GM10266 (cell line): ENCODE measurements at regions not wholly inside any gene's neighbourhood (a gene's known extent, or its start where the extent isn't known, plus 50 kb on each side); places are given as distances from the start of the nearest gene placed in this dataset.

Experiments
- DNase-seq: peaks from one replicate; pipeline ENCODE4 v3.0.0; 2012; ENCODE audit errors: extremely low spot score
- TF ChIP-seq, protein P1 (sequence below): IDR thresholded peaks from 2 replicates; pipeline ENCODE4 v1.5.1; 2012; ENCODE audit warnings: mild to moderate bottlenecking, low read depth; ENCODE audit not compliant: control insufficient read depth, insufficient read depth; ENCODE audit errors: missing control alignments

DNA sequence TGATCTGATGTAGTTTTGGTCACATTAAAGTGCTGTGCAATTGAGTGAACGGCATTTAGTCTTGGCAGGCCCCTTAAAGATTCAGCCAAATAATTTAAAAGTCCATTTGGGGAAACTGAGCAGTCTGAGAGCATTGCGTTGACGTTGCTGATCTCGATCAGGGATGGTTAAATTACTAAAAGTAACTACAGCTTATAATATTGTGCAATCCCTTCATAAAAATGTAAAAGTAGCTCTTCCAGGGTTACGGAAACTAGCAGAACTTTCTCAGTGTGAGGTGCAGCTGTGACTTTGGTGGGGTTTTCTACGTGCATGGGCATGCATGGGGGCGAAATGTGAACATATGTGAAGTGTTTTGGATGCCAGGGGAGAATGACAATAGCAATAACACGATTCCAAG lies 184.5 kb upstream of the RNF32 start:
- TF ChIP-seq, protein P1, sequence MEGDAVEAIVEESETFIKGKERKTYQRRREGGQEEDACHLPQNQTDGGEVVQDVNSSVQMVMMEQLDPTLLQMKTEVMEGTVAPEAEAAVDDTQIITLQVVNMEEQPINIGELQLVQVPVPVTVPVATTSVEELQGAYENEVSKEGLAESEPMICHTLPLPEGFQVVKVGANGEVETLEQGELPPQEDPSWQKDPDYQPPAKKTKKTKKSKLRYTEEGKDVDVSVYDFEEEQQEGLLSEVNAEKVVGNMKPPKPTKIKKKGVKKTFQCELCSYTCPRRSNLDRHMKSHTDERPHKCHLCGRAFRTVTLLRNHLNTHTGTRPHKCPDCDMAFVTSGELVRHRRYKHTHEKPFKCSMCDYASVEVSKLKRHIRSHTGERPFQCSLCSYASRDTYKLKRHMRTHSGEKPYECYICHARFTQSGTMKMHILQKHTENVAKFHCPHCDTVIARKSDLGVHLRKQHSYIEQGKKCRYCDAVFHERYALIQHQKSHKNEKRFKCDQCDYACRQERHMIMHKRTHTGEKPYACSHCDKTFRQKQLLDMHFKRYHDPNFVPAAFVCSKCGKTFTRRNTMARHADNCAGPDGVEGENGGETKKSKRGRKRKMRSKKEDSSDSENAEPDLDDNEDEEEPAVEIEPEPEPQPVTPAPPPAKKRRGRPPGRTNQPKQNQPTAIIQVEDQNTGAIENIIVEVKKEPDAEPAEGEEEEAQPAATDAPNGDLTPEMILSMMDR = no peak
- DNase-seq = no peak

DNA sequence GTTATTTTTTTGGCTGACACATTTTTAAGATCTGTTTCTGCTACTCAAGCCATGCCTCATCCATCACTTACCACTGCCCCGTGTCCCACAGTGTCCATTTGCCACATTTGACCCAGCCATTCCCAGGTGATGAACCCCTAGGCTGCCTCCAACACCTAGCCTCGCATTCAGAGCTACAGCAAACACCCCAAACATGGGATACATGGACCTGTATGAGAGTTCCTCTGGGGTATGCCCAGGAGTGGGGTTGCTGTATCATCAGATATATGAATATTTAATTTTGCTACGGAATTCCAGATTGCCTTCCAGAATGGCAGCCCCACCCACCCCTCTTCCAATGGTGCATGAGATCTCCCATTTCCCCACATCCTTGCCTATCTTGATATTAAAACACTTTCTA lies 190.1 kb upstream of the RNF32 start:
- TF ChIP-seq, protein P1 = no peak

DNA sequence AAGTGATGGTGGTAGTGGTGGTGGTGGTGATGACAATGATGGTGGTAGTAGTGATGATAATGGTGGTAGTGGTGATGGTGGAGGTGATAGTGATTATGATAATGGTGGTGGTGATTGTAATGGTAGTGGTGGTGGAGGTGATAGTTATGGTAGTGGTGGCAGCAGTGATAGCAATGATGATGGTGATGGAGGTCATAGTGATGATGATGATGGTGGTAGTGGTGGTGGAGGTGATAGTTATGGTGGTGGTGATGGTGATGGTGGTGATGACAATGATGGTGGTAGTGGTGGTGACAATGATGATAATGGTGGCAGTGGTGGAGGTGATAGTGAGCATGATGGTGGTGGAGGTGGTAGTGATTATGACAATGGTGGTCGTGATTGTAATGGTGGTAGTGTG lies 191.7 kb upstream of the RNF32 start:
- TF ChIP-seq, protein P1 = no peak

More for the DNA sequence above, 190.1 kb upstream of the RNF32 start:
- no peak for DNase-seq

DNA sequence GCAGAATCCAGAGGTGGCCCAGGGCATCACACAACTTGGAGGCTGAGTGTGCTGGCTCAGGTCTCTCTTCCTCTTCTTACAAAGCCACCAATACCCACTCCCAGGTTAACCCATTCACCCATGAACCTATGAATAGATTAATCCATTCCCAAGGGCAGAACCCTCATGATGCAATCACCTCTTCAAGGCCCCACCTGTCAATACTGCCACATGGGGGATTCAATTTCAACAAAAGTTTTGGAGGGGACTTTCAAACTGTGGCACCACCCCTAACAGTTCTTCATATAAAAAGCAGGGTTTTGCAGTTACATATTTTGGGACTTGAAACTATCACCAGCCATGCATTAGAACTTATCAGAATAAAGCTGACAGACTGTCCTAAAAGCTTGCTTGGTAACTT lies 193.6 kb upstream of the RNF32 start:
- TF ChIP-seq, protein P1 = no peak

More for the DNA sequence above, 191.7 kb upstream of the RNF32 start:
- DNase-seq = no peak

DNA sequence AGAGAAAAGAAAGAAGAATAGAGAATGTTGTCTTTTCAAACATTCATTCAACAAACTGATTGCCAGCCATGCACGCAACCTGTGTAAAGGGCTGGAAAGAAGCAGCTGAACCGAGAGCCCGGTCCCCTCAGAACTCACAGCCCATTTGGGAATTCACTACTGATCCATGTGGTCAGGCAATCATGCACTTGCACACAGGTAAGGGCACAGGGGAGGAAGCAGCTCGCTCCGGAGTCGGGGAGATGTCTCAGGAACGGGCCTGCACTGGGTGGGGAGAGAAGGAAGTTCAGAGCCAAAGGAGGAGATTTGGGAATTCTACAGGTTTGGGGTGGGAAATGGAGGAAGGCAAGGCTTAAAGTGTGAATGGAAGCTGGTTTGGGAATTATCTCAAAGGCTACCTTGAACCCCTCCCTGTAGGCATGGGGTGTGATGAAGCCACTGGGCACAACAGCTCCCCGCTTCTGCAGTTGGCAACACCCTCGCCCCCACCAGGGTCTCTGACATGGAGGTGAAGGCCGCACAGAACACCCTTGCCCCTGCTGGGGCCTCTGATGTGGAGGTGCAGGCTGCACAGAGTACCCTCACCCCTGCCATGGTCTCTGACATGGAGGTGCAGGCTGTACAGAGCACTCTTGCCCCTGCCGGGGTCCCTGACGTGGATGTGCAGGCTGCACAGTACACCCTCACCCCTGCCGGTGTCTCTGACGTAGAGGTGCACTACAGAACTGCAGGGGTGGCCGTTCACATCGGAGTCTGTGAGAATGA lies 194.4 kb upstream of the RNF32 start:
- no peak for DNase-seq
- TF ChIP-seq, protein P1 = no peak

More for the DNA sequence above, 193.6 kb upstream of the RNF32 start:
- no peak for DNase-seq

DNA sequence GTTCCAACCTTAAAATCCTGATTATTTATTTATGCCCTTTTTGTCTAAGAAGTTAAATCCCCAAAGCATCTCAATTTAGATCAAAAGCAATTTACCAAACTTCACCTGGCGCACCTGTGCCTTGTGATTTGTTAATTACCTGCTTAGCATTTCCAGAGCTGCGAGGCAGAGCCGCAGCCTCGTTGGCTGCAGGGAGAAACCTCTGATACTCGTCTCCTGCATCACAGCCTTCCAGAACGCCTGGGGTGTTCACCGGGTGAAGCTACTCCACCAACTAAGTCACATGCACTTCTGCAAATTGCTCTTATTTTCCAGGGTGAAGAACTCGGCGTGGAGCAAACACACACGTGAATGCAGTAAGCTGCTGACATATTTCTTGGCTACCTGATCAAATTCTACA lies 198.1 kb upstream of the RNF32 start:
- DNase-seq = no peak
- TF ChIP-seq, protein P1 = no peak

- DNase-seq = no peak
- TF ChIP-seq, protein P1 = no peak
Observed at GRCh38 chr7:156440456-156440855, 200.1 kb upstream of the RNF32 start.
